H9 (cell line): ENCODE measurements at regions not wholly inside any gene's neighbourhood (a gene's known extent, or its start where the extent isn't known, plus 50 kb on each side); places are given as distances from the start of the nearest gene placed in this dataset.
"Not testable (repeated sequence)": the region's sequence is repeated elsewhere in the genome, so short reads cannot be mapped to it uniquely, and the experiment has no call there.

Experiments
- DNase-seq: peaks from one replicate; pipeline ENCODE4 v3.0.0-alpha.2; 2017
- H2AFZ ChIP-seq: one replicate; pipeline ENCODE4 v1.6.1; 2013; ENCODE audit warnings: mild to moderate bottlenecking, low read length, control low read depth, moderate library complexity
- H2AK5ac ChIP-seq: 2 replicates; pipeline ENCODE4 v1.6.1; 2013; ENCODE audit warnings: low read length, control low read depth, mixed read lengths; ENCODE audit not compliant: insufficient read length
- H2BK120ac ChIP-seq: one replicate; pipeline ENCODE4 v1.6.1; 2013; ENCODE audit warnings: low read depth, mild to moderate bottlenecking, low read length, control low read depth, inconsistent platforms; ENCODE audit not compliant: poor library complexity, severe bottlenecking
- H2BK12ac ChIP-seq: 2 replicates; pipeline ENCODE4 v1.6.1; 2013; ENCODE audit warnings: low read length, control low read depth, mixed read lengths, low read depth; ENCODE audit not compliant: insufficient read length
- H2BK15ac ChIP-seq: 2 replicates; pipeline ENCODE4 v1.6.1; 2013; ENCODE audit warnings: low read depth, low read length, control low read depth
- H2BK20ac ChIP-seq: one replicate; pipeline ENCODE4 v1.6.1; 2013; ENCODE audit warnings: low read depth, mild to moderate bottlenecking, low read length, control low read depth, inconsistent platforms; ENCODE audit not compliant: poor library complexity, severe bottlenecking
- H2BK5ac ChIP-seq: 2 replicates; pipeline ENCODE4 v1.6.1; 2013; ENCODE audit warnings: low read length, control low read depth, mixed read lengths; ENCODE audit not compliant: insufficient read length
- H3K14ac ChIP-seq: 2 replicates; pipeline ENCODE4 v1.6.1; 2013; ENCODE audit warnings: low read length, control low read depth; ENCODE audit not compliant: insufficient read depth
- H3K18ac ChIP-seq: 2 replicates; pipeline ENCODE4 v1.6.1; 2013; ENCODE audit warnings: low read depth, mild to moderate bottlenecking, mixed read lengths, low read length, control low read depth; ENCODE audit not compliant: insufficient read length
- H3K23ac ChIP-seq: 2 replicates; pipeline ENCODE4 v1.6.1; 2013; ENCODE audit warnings: low read length, control low read depth, mixed read lengths, low read depth; ENCODE audit not compliant: insufficient read length
- H3K23me2 ChIP-seq: 2 replicates; pipeline ENCODE4 v1.6.1; 2013; ENCODE audit warnings: low read depth, mild to moderate bottlenecking, mixed read lengths, low read length, control low read depth; ENCODE audit not compliant: insufficient read length, poor library complexity, severe bottlenecking
- H3K27ac ChIP-seq: 2 replicates; pipeline ENCODE4 v1.5.1; 2013; ENCODE audit warnings: low read length, control low read depth, mixed read lengths, low read depth; ENCODE audit not compliant: insufficient read length
- H3K27me3 ChIP-seq: 2 replicates; pipeline ENCODE4 v1.6.1; 2013; ENCODE audit warnings: low read length, control low read depth, inconsistent platforms; ENCODE audit not compliant: insufficient read depth
- H3K4ac ChIP-seq: 2 replicates; pipeline ENCODE4 v1.6.1; 2013; ENCODE audit warnings: low read depth, mild to moderate bottlenecking, control low read depth, inconsistent platforms, low read length, moderate library complexity
- H3K4me1 ChIP-seq: 2 replicates; pipeline ENCODE4 v1.6.1; 2013; ENCODE audit warnings: low read length, control low read depth, inconsistent platforms; ENCODE audit not compliant: insufficient read depth
- H3K4me2 ChIP-seq: 2 replicates; pipeline ENCODE4 v1.6.1; 2013; ENCODE audit warnings: low read length, control low read depth, mixed read lengths; ENCODE audit not compliant: insufficient read length, insufficient read depth
- H3K56ac ChIP-seq: 2 replicates; pipeline ENCODE4 v1.6.1; 2013; ENCODE audit warnings: low read depth, mild to moderate bottlenecking, mixed read lengths, low read length, control low read depth; ENCODE audit not compliant: insufficient read length
- H3K79me1 ChIP-seq: 2 replicates; pipeline ENCODE4 v1.6.1; 2013; ENCODE audit warnings: low read depth, mild to moderate bottlenecking, moderate library complexity, low read length, control low read depth, inconsistent platforms; ENCODE audit not compliant: insufficient read depth, poor library complexity, severe bottlenecking
- H3K79me2 ChIP-seq: 2 replicates; pipeline ENCODE4 v1.6.1; 2013; ENCODE audit warnings: low read length, control low read depth, inconsistent platforms; ENCODE audit not compliant: insufficient read depth
- H3K9ac ChIP-seq: 2 replicates; pipeline ENCODE4 v1.6.1; 2013; ENCODE audit warnings: low read length, control low read depth, mixed read lengths; ENCODE audit not compliant: insufficient read length; ENCODE audit errors: extremely low read depth
- H3K9me3 ChIP-seq: one replicate; pipeline ENCODE4 v1.6.1; 2013; ENCODE audit warnings: low read depth, low read length, inconsistent platforms; ENCODE audit not compliant: control insufficient read depth
- H3T11ph ChIP-seq: one replicate; pipeline ENCODE4 v1.6.1; 2013; ENCODE audit warnings: mild to moderate bottlenecking, low read length, control low read depth, inconsistent platforms
- H4K20me1 ChIP-seq: one replicate; pipeline ENCODE4 v1.6.1; 2013; ENCODE audit not compliant: control insufficient read depth, insufficient read length, insufficient read depth
- H4K5ac ChIP-seq: 2 replicates; pipeline ENCODE4 v1.6.1; 2013; ENCODE audit warnings: low read depth, mild to moderate bottlenecking, mixed read lengths, low read length, control low read depth; ENCODE audit not compliant: insufficient read length
- H4K8ac ChIP-seq: replicated peaks from 2 replicates; pipeline ENCODE4 v1.6.1; 2013; ENCODE audit warnings: low read length, control low read depth, mixed read lengths, low read depth; ENCODE audit not compliant: insufficient read length
- H4K91ac ChIP-seq: 2 replicates; pipeline ENCODE4 v1.6.1; 2013; ENCODE audit warnings: low read depth, mild to moderate bottlenecking, moderate library complexity, mixed read lengths, low read length, control low read depth; ENCODE audit not compliant: insufficient read length
- H3K27ac Mint-ChIP-seq, 3 experiments: 2 replicates in 2 of 3; 3 replicates in 1 of 3; pipeline ENCODE4 v1.8.0; 2020 to 2021; ENCODE audit warnings: mixed read lengths in 3 of 3, mild to moderate bottlenecking in 1 of 3, moderate library complexity in 1 of 3
- H3K27me3 Mint-ChIP-seq: 2 replicates; pipeline ENCODE4 v1.8.0; 2021; ENCODE audit warnings: low read depth, mild to moderate bottlenecking, moderate library complexity, mixed read lengths
- H3K36me3 Mint-ChIP-seq, 3 experiments: 2 replicates in 2 of 3; 3 replicates in 1 of 3; pipeline ENCODE4 v1.8.0; 2020 to 2021; ENCODE audit warnings: low read depth in 3 of 3, mixed read lengths in 3 of 3; ENCODE audit not compliant: insufficient read depth in 1 of 3
- H3K4me1 Mint-ChIP-seq, 2 experiments: 2 replicates each; pipeline ENCODE4 v1.8.0; 2020; ENCODE audit warnings: mixed read lengths in 2 of 2
- H3K4me3 Mint-ChIP-seq, 2 experiments: 2 replicates in 1 of 2; 3 replicates in 1 of 2; pipeline ENCODE4 v1.8.0; 2020 to 2021; ENCODE audit warnings: mild to moderate bottlenecking in 2 of 2, mixed read lengths in 2 of 2, moderate library complexity in 1 of 2
- H3K9me3 Mint-ChIP-seq, 2 experiments: 2 replicates in 1 of 2; 3 replicates in 1 of 2; pipeline ENCODE4 v1.8.0; 2020; ENCODE audit warnings: mild to moderate bottlenecking in 2 of 2, mixed read lengths in 2 of 2, moderate library complexity in 1 of 2
- WGBS: extraction: QIAGEN DNeasy Blood & Tissue Kit; methylation state at CpG from one replicate; pipeline ENCODE4 v1.1.7; 2013; ENCODE audit warnings: missing lambda C conversion rate, low lambda C conversion rate, mixed read lengths; ENCODE audit not compliant: insufficient read length; ENCODE audit errors: extremely low coverage; 5-methylcytosine and 5-hydroxymethylcytosine counted together
- TF ChIP-seq, protein P1 (sequence below): fragments of 200-600 bp; sonication (generic); conservative IDR thresholded peaks from 3 replicates; pipeline ENCODE4 v1.8.0; 2021; ENCODE audit warnings: antibody characterized with exemption, mild to moderate bottlenecking

DNA sequence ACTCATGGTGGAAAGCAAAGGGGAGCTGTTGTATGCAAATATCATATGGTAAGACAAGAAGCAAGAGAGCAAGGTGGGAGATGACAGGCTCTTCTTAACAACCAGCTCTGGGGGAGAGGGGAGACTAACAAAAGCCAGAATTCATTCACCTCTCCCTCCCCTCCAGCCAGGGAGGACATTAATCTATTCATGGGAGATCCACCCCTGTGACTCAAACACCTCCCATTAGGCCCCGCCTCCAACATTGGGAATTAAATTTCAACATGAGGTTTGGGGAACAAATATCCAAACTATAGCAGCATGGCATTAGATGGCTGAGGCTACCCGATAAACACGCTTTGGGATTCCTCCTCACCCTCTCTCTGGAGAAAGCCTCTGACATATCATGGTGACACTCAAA is 210.6 kb downstream of the RHOU start:
- Mint-ChIP-seq H3K4me1 (peaks cover 17 to 24% of the 10 kb centered on the region in 2 experiments), H3K27ac (peak overlapping the region in 1 of 3 experiments; percentile 20; a peak in 1 of 7 replicates), H3K9me3 (no peaks in the 10 kb centered on the region; a peak in 1 of 5 replicates), H3K4me3 (no peak overlapping the region), H3K27me3 (peaks cover 4% of the 10 kb centered on the region; the same call in 1 of the 2 replicates), H3K36me3 (no peaks in the 10 kb centered on the region)
- Histone ChIP-seq H4K8ac (no peak overlapping the region), H3K23me2 (no peaks in the 10 kb centered on the region), H2BK20ac (no peak overlapping the region), H3K9ac (no peak overlapping the region), H3K9me3 (no peaks in the 10 kb centered on the region), H3K56ac (no peak overlapping the region), H2BK120ac (no peak overlapping the region), H4K20me1 (no peaks in the 10 kb centered on the region), H3K4ac (no peak overlapping the region), H2BK5ac (no peak overlapping the region), H3K79me1 (no peaks in the 10 kb centered on the region), H3K4me1 (no peaks in the 10 kb centered on the region), H4K91ac (no peak overlapping the region), H3K18ac (no peak overlapping the region), H3T11ph (no peak overlapping the region), H2AK5ac (no peak overlapping the region), H2BK12ac (no peak overlapping the region), H2BK15ac (no peak overlapping the region), H3K23ac (no peak overlapping the region), H3K14ac (no peak overlapping the region), H3K4me2 (no peak overlapping the region), H2AFZ (no peak overlapping the region), H3K79me2 (no peaks in the 10 kb centered on the region), H3K27ac (no peak overlapping the region), H3K27me3 (no peaks in the 10 kb centered on the region), H4K5ac (no peak overlapping the region)
- WGBS, result no CpG with 5 or more reads among the region's 3 CpGs
- no peak for DNase-seq
- TF ChIP-seq, protein P1, sequence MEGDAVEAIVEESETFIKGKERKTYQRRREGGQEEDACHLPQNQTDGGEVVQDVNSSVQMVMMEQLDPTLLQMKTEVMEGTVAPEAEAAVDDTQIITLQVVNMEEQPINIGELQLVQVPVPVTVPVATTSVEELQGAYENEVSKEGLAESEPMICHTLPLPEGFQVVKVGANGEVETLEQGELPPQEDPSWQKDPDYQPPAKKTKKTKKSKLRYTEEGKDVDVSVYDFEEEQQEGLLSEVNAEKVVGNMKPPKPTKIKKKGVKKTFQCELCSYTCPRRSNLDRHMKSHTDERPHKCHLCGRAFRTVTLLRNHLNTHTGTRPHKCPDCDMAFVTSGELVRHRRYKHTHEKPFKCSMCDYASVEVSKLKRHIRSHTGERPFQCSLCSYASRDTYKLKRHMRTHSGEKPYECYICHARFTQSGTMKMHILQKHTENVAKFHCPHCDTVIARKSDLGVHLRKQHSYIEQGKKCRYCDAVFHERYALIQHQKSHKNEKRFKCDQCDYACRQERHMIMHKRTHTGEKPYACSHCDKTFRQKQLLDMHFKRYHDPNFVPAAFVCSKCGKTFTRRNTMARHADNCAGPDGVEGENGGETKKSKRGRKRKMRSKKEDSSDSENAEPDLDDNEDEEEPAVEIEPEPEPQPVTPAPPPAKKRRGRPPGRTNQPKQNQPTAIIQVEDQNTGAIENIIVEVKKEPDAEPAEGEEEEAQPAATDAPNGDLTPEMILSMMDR, result no peak

DNA sequence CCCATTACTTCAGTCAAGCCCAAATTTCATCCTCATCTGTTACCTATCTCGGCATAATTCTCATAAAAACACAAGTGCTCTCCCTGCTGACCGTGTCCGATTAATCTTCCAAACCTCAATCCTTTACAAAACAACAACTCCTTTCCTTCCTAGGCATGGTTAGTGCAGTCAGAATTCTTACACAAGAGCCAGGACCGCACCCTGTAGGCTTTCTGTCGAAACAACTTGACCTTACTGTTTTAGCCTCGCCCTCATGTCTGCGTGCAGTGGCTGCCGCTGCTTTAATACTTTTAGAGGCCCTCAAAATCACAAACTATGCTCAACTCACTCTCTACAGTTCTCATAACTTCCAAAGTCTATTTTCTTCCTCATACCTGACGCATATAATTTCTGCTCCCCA is 214.3 kb downstream of the RHOU start:
- not testable (repeated sequence) for H3K27ac ChIP-seq, H3T11ph ChIP-seq, H3K9me3 Mint-ChIP-seq, H2BK5ac ChIP-seq, H2AK5ac ChIP-seq, H2BK20ac ChIP-seq, H3K23me2 ChIP-seq, H2BK120ac ChIP-seq, H2BK12ac ChIP-seq, H3K4me2 ChIP-seq, H4K8ac ChIP-seq, H3K79me1 ChIP-seq, H2AFZ ChIP-seq, H3K4me1 Mint-ChIP-seq, H3K4me1 ChIP-seq, H2BK15ac ChIP-seq, H3K36me3 Mint-ChIP-seq, H4K5ac ChIP-seq, H3K14ac ChIP-seq, H3K27me3 Mint-ChIP-seq, H3K18ac ChIP-seq, H3K9me3 ChIP-seq, H3K23ac ChIP-seq, H3K56ac ChIP-seq, H4K91ac ChIP-seq, DNase-seq, H4K20me1 ChIP-seq, H3K4me3 Mint-ChIP-seq, H3K27me3 ChIP-seq, H3K9ac ChIP-seq, H3K79me2 ChIP-seq, H3K27ac Mint-ChIP-seq, H3K4ac ChIP-seq
- no CpG with 5 or more reads among the region's 9 CpGs for WGBS
